ENCODE measurements at regions not wholly inside any gene's neighbourhood (a gene's known extent, or its start where the extent isn't known, plus 50 kb on each side); places are given as distances from the start of the nearest gene placed in this dataset.

GRCh38 chr17:77478899-77479298 lies 338.1 kb downstream of the SEC14L1 start:
- no peaks in the 10 kb centered on the region for H3K27me3 Mint-ChIP-seq
- H3K27ac Mint-ChIP-seq, result peak overlapping the region; percentile 89
- peaks cover 51% of the 10 kb centered on the region for H3K4me1 Mint-ChIP-seq (ENCODE audit: unreplicated experiment)
- H3K9me3 Mint-ChIP-seq, result no peaks in the 10 kb centered on the region
- H3K36me3 Mint-ChIP-seq, result peaks cover 9% of the 10 kb centered on the region
- peak overlapping the region; percentile 63 for H3K4me3 Mint-ChIP-seq
- no peak for DNase-seq (ENCODE audit: extremely low spot score, unreplicated experiment)
- TF ChIP-seq CTCF (conservative IDR thresholded peaks at IDR 0.05), result no peak

GRCh38 chr17:77479372-77480198 lies 338.8 kb downstream of the SEC14L1 start:
- H3K27me3 Mint-ChIP-seq, result no peaks in the 10 kb centered on the region
- no peaks in the 10 kb centered on the region for H3K9me3 Mint-ChIP-seq
- TF ChIP-seq CTCF (conservative IDR thresholded peaks at IDR 0.05), result peak; percentile 19
- peaks cover 8% of the 10 kb centered on the region for H3K36me3 Mint-ChIP-seq
- DNase-seq (ENCODE audit: extremely low spot score, unreplicated experiment), result no peak
- peak overlapping the region; percentile 63 for H3K4me3 Mint-ChIP-seq
- peak overlapping the region; percentile 89 for H3K27ac Mint-ChIP-seq
- H3K4me1 Mint-ChIP-seq (ENCODE audit: unreplicated experiment), result peaks cover 47% of the 10 kb centered on the region

- Mint-ChIP-seq H3K27me3 (no peaks in the 10 kb centered on the region), H3K36me3 (peaks cover 8% of the 10 kb centered on the region), H3K27ac (peak overlapping the region; percentile 89), H3K9me3 (no peaks in the 10 kb centered on the region), H3K4me3 (peak overlapping the region; percentile 55), H3K4me1 (ENCODE audit: unreplicated experiment) (peaks cover 41% of the 10 kb centered on the region)
- no peak for DNase-seq (ENCODE audit: extremely low spot score, unreplicated experiment)
- no peak for TF ChIP-seq CTCF (conservative IDR thresholded peaks at IDR 0.05)
Measured at GRCh38 chr17:77480199-77480508, 339.4 kb downstream of the SEC14L1 start.

- H3K27me3 Mint-ChIP-seq, result no peaks in the 10 kb centered on the region
- no peak overlapping the region for H3K27ac Mint-ChIP-seq
- peaks cover 8% of the 10 kb centered on the region for H3K36me3 Mint-ChIP-seq
- H3K9me3 Mint-ChIP-seq, result no peaks in the 10 kb centered on the region
- TF ChIP-seq CTCF (conservative IDR thresholded peaks at IDR 0.05), result no peak
- no peak for DNase-seq (ENCODE audit: extremely low spot score, unreplicated experiment)
- peaks cover 36% of the 10 kb centered on the region for H3K4me1 Mint-ChIP-seq (ENCODE audit: unreplicated experiment)
- no peak overlapping the region for H3K4me3 Mint-ChIP-seq
Measured at GRCh38 chr17:77480509-77481215, 339.9 kb downstream of the SEC14L1 start.

- DNase-seq (ENCODE audit: extremely low spot score, unreplicated experiment), result no peak
- Mint-ChIP-seq H3K4me3 (peak overlapping the region; percentile 27), H3K27me3 (no peaks in the 10 kb centered on the region), H3K27ac (peak overlapping the region; percentile 78), H3K36me3 (peaks cover 12% of the 10 kb centered on the region), H3K4me1 (ENCODE audit: unreplicated experiment) (peaks cover 34% of the 10 kb centered on the region), H3K9me3 (no peaks in the 10 kb centered on the region)
- no peak for TF ChIP-seq CTCF (conservative IDR thresholded peaks at IDR 0.05)
Measured at GRCh38 chr17:77481476-77482374, 341.0 kb downstream of the SEC14L1 start.
